NCI-H748 (cell line): ENCODE measurements at regions not wholly inside any gene's neighbourhood (a gene's known extent, or its start where the extent isn't known, plus 50 kb on each side); places are given as distances from the start of the nearest gene placed in this dataset.
"Not testable (repeated sequence)": the region's sequence is repeated elsewhere in the genome, so short reads cannot be mapped to it uniquely, and the experiment has no call there.

Experiments used
- DNase-seq: peaks from one replicate; lab custom pipeline; 2025; ENCODE audit not compliant: unreplicated experiment; lab: John Stamatoyannopoulos, UW

- no peak for DNase-seq
These were observed 368.3 kb upstream of the OLFM3 start for GRCh38 chr1:102365071-102365470.

GRCh38 chr1:102336602-102337001 is 339.9 kb upstream of the OLFM3 start:
- DNase-seq, result no peak

GRCh38 chr1:102318104-102318806 is 321.5 kb upstream of the OLFM3 start:
- DNase-seq, result no peak

GRCh38 chr1:102315096-102315495 is 318.4 kb upstream of the OLFM3 start:
- no peak for DNase-seq

GRCh38 chr1:102296116-102296515 is 299.4 kb upstream of the OLFM3 start:
- no peak for DNase-seq

- no peak for DNase-seq
These were observed 286.2 kb upstream of the OLFM3 start for GRCh38 chr1:102282955-102283354.

- no peak for DNase-seq
These were observed 266.3 kb upstream of the OLFM3 start for GRCh38 chr1:102262994-102263393.

- DNase-seq, result no peak
These were observed 256.2 kb upstream of the OLFM3 start for GRCh38 chr1:102252731-102253505.

GRCh38 chr1:102241431-102242338 is 245.0 kb upstream of the OLFM3 start:
- no peak for DNase-seq

- DNase-seq, result no peak
These were observed 242.5 kb upstream of the OLFM3 start for GRCh38 chr1:102239247-102239646.

GRCh38 chr1:102234753-102235359 is 238.1 kb upstream of the OLFM3 start:
- DNase-seq, result no peak

- no peak for DNase-seq
These were observed 222.7 kb upstream of the OLFM3 start for GRCh38 chr1:102219463-102219862.

GRCh38 chr1:102210891-102211290 is 214.2 kb upstream of the OLFM3 start:
- not testable (repeated sequence) for DNase-seq

- DNase-seq, result peak; percentile 80
These were observed 195.0 kb upstream of the OLFM3 start for GRCh38 chr1:102191723-102192122.

GRCh38 chr1:102190429-102190828 is 193.7 kb upstream of the OLFM3 start:
- DNase-seq, result no peak

- DNase-seq, result no peak
These were observed 189.8 kb upstream of the OLFM3 start for GRCh38 chr1:102186536-102186935.

GRCh38 chr1:102185260-102185659 is 188.5 kb upstream of the OLFM3 start:
- no peak for DNase-seq

GRCh38 chr1:102184477-102184876 is 187.8 kb upstream of the OLFM3 start:
- DNase-seq, result no peak

- DNase-seq, result no peak
These were observed 187.0 kb upstream of the OLFM3 start for GRCh38 chr1:102183711-102184110.

- no peak for DNase-seq
These were observed 186.0 kb upstream of the OLFM3 start for GRCh38 chr1:102182603-102183260.

GRCh38 chr1:102181341-102181740 is 184.6 kb upstream of the OLFM3 start:
- no peak for DNase-seq
